ENCODE measurements at regions not wholly inside any gene's neighbourhood (a gene's known extent, or its start where the extent isn't known, plus 50 kb on each side); places are given as distances from the start of the nearest gene placed in this dataset.

DNA sequence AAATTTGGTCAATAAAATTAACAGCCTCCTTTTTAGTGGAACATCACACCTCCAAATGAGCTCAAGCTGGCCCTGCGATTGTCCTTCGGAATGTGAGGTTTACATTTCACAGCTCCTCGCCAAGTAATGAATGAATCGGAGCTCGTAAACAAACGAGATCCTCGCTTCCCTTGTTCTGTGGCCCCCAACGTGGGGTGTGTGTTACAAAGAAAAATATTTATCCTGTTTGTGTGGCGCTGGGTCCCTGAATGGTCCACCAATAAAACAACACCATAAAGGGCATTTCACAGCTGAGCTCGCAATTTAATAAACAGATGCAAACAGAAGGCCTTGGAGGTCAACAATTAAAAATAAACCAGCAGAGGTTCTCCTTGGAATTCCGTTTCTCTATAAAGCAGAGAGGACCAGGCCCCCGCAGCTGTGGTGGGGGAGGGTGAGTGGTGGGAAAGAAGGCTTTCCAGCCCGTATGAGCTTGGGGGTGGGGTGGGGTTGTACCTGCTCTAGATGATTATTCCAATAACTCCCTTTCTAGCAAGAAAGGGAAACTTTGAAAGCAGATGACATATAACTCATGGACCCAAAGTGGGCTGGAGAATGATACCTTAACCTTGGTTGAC, 393.9 kb upstream of the SALL1 start:
- TF ChIP-seq EP300 (IDR thresholded peaks at IDR 0.05; ENCODE audit: borderline replicate concordance), result no peak
- TF ChIP-seq ZBTB7A (IDR thresholded peaks at IDR 0.05; ENCODE audit: low read depth), result no peak
- no peak for TF ChIP-seq CREB1 (IDR thresholded peaks at IDR 0.05; ENCODE audit: low read depth)
- TF ChIP-seq YY1 (IDR thresholded peaks at IDR 0.05; ENCODE audit: low read depth), result no peak
- TF ChIP-seq TCF12 (IDR thresholded peaks at IDR 0.05; ENCODE audit: low read depth), result no peak
- no peak for TF ChIP-seq FOXM1 (IDR thresholded peaks at IDR 0.05; ENCODE audit: borderline replicate concordance, low read depth)
- TF ChIP-seq TEAD4 (IDR thresholded peaks at IDR 0.05), result no peak
- TF ChIP-seq TAF1 (IDR thresholded peaks at IDR 0.05; ENCODE audit: low read depth), result no peak
- TF ChIP-seq CEBPB (IDR thresholded peaks at IDR 0.05), result no peak
- TF ChIP-seq EGR1 (IDR thresholded peaks at IDR 0.05), result no peak

DNA sequence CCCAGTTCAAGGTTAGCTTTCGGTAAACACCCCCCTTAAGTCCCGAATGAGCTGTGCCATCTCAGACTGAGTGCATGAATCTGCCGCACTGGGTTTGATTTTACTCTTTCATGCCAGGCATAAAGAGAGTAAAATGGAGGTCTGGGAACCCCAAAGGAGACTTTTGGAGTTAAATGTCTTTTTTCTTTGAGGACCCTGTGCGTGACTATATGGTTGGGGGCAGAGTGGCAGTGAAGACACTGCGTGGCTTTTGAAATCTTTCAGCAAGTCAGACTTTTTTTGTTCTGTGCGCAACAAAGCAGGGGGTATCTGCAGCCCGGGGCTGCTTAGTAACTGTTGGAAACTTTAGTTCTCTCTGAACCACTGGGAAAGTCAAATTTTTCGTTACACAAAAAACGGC, 392.9 kb upstream of the SALL1 start:
- TF ChIP-seq CREB1 (IDR thresholded peaks at IDR 0.05; ENCODE audit: low read depth), result no peak
- no peak for TF ChIP-seq CEBPB (IDR thresholded peaks at IDR 0.05)
- TF ChIP-seq EGR1 (IDR thresholded peaks at IDR 0.05), result no peak
- TF ChIP-seq NFIC (IDR thresholded peaks at IDR 0.05), result no peak
- no peak for TF ChIP-seq YY1 (IDR thresholded peaks at IDR 0.05; ENCODE audit: low read depth)
- no peak for TF ChIP-seq TCF12 (IDR thresholded peaks at IDR 0.05; ENCODE audit: low read depth)
- TF ChIP-seq, protein P1, sequence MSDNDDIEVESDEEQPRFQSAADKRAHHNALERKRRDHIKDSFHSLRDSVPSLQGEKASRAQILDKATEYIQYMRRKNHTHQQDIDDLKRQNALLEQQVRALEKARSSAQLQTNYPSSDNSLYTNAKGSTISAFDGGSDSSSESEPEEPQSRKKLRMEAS (IDR thresholded peaks at IDR 0.05), result no peak
- TF ChIP-seq FOXM1 (IDR thresholded peaks at IDR 0.05; ENCODE audit: borderline replicate concordance, low read depth), result no peak
- TF ChIP-seq TAF1 (IDR thresholded peaks at IDR 0.05; ENCODE audit: low read depth), result no peak
- no peak for TF ChIP-seq ZBTB7A (IDR thresholded peaks at IDR 0.05; ENCODE audit: low read depth)
- TF ChIP-seq RAD21 (IDR thresholded peaks at IDR 0.05; ENCODE audit: low read depth), result no peak
- no peak for TF ChIP-seq EP300 (IDR thresholded peaks at IDR 0.05; ENCODE audit: borderline replicate concordance)
- TF ChIP-seq, protein P2, sequence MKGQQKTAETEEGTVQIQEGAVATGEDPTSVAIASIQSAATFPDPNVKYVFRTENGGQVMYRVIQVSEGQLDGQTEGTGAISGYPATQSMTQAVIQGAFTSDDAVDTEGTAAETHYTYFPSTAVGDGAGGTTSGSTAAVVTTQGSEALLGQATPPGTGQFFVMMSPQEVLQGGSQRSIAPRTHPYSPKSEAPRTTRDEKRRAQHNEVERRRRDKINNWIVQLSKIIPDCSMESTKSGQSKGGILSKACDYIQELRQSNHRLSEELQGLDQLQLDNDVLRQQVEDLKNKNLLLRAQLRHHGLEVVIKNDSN (IDR thresholded peaks at IDR 0.05), result no peak

DNA sequence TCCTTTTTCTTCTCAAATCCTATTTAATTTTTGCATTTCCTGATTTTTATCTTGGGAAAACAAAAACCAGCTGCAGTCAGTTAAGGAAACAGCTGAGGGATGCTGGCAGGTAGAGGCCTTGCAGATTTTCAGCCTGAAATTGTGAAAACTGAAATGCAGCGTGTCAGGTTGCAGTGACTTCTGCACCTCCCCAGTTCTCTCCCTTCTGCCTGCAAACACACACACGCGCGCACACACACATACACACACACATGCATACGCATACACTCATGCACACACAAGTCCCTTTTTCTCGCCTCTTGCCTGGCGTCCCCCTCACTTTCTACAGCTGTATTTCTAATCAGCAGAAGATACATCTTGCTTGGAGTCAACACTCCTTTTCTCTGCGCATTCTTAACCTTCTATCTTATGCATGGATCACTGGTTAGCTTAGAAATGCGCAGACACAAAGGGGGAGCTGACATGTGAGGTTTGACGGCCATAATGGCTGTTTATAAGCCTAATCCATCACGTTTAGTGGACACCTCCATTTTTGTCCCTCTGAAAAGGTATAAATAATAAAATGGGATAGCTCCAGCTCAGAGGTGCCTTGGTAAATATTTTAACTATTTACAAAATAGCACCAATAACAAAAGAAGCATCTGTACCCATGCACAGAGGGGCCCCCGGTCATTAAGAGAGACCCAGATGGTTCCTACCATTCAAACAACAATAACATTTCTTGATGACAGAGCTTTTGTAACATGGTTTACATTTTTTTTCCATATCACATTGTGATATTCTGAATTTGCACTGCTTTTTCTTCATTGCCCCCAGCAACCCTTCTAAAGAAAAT, 392.1 kb upstream of the SALL1 start:
- TF ChIP-seq, protein P1 (IDR thresholded peaks at IDR 0.05), result no peak
- TF ChIP-seq EGR1 (IDR thresholded peaks at IDR 0.05) (no peak), ZBTB7A (IDR thresholded peaks at IDR 0.05; ENCODE audit: low read depth) (no peak), TEAD4 (IDR thresholded peaks at IDR 0.05) (no peak), CREB1 (IDR thresholded peaks at IDR 0.05; ENCODE audit: low read depth) (no peak), TAF1 (IDR thresholded peaks at IDR 0.05; ENCODE audit: low read depth) (no peak), FOXM1 (IDR thresholded peaks at IDR 0.05; ENCODE audit: borderline replicate concordance, low read depth) (no peak), RAD21 (IDR thresholded peaks at IDR 0.05; ENCODE audit: low read depth) (no peak), YY1 (IDR thresholded peaks at IDR 0.05; ENCODE audit: low read depth) (no peak), EP300 (IDR thresholded peaks at IDR 0.05; ENCODE audit: borderline replicate concordance) (no peak), CEBPB (IDR thresholded peaks at IDR 0.05) (no peak), NFIC (IDR thresholded peaks at IDR 0.05) (no peak)
- TF ChIP-seq, protein P2 (IDR thresholded peaks at IDR 0.05), result no peak
- TF ChIP-seq, protein P3, sequence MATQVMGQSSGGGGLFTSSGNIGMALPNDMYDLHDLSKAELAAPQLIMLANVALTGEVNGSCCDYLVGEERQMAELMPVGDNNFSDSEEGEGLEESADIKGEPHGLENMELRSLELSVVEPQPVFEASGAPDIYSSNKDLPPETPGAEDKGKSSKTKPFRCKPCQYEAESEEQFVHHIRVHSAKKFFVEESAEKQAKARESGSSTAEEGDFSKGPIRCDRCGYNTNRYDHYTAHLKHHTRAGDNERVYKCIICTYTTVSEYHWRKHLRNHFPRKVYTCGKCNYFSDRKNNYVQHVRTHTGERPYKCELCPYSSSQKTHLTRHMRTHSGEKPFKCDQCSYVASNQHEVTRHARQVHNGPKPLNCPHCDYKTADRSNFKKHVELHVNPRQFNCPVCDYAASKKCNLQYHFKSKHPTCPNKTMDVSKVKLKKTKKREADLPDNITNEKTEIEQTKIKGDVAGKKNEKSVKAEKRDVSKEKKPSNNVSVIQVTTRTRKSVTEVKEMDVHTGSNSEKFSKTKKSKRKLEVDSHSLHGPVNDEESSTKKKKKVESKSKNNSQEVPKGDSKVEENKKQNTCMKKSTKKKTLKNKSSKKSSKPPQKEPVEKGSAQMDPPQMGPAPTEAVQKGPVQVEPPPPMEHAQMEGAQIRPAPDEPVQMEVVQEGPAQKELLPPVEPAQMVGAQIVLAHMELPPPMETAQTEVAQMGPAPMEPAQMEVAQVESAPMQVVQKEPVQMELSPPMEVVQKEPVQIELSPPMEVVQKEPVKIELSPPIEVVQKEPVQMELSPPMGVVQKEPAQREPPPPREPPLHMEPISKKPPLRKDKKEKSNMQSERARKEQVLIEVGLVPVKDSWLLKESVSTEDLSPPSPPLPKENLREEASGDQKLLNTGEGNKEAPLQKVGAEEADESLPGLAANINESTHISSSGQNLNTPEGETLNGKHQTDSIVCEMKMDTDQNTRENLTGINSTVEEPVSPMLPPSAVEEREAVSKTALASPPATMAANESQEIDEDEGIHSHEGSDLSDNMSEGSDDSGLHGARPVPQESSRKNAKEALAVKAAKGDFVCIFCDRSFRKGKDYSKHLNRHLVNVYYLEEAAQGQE (IDR thresholded peaks at IDR 0.05; ENCODE audit: low read depth), result no peak

DNA sequence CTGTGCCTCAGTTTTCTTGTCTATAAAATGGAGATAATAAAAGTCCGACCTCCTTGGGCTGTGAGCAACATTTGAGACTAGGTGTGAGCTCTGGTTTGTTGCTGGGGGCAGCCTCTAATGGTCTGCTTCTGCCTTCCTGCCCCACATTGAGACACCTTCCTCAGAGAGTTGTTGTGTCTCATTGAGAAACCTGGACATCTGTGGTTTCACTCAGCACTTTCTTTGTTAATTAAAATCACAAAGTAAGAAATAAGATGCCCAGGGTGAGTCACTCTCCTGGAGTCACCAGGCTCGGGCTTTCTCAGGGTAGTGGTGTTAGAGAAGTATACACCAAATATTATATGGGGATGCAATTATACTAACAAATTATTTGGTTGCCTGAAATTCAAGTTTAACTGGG, 389.2 kb upstream of the SALL1 start:
- no peak for TF ChIP-seq TEAD4 (IDR thresholded peaks at IDR 0.05)
- no peak for TF ChIP-seq TCF12 (IDR thresholded peaks at IDR 0.05; ENCODE audit: low read depth)
- no peak for TF ChIP-seq FOXM1 (IDR thresholded peaks at IDR 0.05; ENCODE audit: borderline replicate concordance, low read depth)
- no peak for TF ChIP-seq EGR1 (IDR thresholded peaks at IDR 0.05)
- no peak for TF ChIP-seq NFIC (IDR thresholded peaks at IDR 0.05)
- TF ChIP-seq CEBPB (IDR thresholded peaks at IDR 0.05), result no peak
- TF ChIP-seq, protein P1 (IDR thresholded peaks at IDR 0.05), result no peak
- no peak for TF ChIP-seq ZBTB7A (IDR thresholded peaks at IDR 0.05; ENCODE audit: low read depth)
- no peak for TF ChIP-seq YY1 (IDR thresholded peaks at IDR 0.05; ENCODE audit: low read depth)
- TF ChIP-seq TAF1 (IDR thresholded peaks at IDR 0.05; ENCODE audit: low read depth), result no peak
- TF ChIP-seq EP300 (IDR thresholded peaks at IDR 0.05; ENCODE audit: borderline replicate concordance), result no peak
- no peak for TF ChIP-seq CREB1 (IDR thresholded peaks at IDR 0.05; ENCODE audit: low read depth)
- TF ChIP-seq, protein P3 (IDR thresholded peaks at IDR 0.05; ENCODE audit: low read depth), result no peak
- TF ChIP-seq, protein P2 (IDR thresholded peaks at IDR 0.05), result no peak
- TF ChIP-seq RAD21 (IDR thresholded peaks at IDR 0.05; ENCODE audit: low read depth), result no peak
